WTC11 (cell line): ENCODE measurements at regions not wholly inside any gene's neighbourhood (a gene's known extent, or its start where the extent isn't known, plus 50 kb on each side); places are given as distances from the start of the nearest gene placed in this dataset.

Experiments
- ATAC-seq: fragments of 200-7000 bp; cut with Tn5 transposase; 2 replicates; pipeline ENCODE4 v1.10.0; 2021; ENCODE audit warnings: mild to moderate bottlenecking, moderate library complexity
- CTCF ChIA-PET: fragments of 300-600 bp; sonication (Branson Sonifier 250); formaldehyde crosslinking; loops from one replicate; lab custom pipeline; 2021; ENCODE audit warnings: antibody characterized with exemption; lab: Charles Lee
- POLR2A ChIA-PET: fragments of 350-600 bp; sonication (Branson Sonifier 250); formaldehyde crosslinking; loops from one replicate; lab custom pipeline; 2021; ENCODE audit warnings: antibody characterized with exemption; lab: Charles Lee
- DNase-seq: peaks from one replicate; pipeline ENCODE4 v3.0.0; 2021; ENCODE audit warnings: low spot score
- H3K27ac Mint-ChIP-seq: 2 replicates; pipeline ENCODE4 v1.8.0; 2021; ENCODE audit warnings: mixed read lengths
- H3K27me3 Mint-ChIP-seq: 2 replicates; pipeline ENCODE4 v1.8.0; 2021; ENCODE audit warnings: low read depth, mild to moderate bottlenecking, moderate library complexity, mixed read lengths
- H3K36me3 Mint-ChIP-seq: 2 replicates; pipeline ENCODE4 v1.8.0; 2021; ENCODE audit warnings: mixed read lengths
- H3K4me1 Mint-ChIP-seq: 2 replicates; pipeline ENCODE4 v1.8.0; 2022; ENCODE audit warnings: mixed read lengths
- H3K4me3 Mint-ChIP-seq: 2 replicates; pipeline ENCODE4 v1.8.0; 2021; ENCODE audit warnings: mild to moderate bottlenecking, moderate library complexity, mixed read lengths
- H3K9me3 Mint-ChIP-seq: 2 replicates; pipeline ENCODE4 v1.8.0; 2021; ENCODE audit warnings: mixed read lengths
- AR ChIP-seq: fragments of 250-450 bp; sonication (Bioruptor Pico); IDR thresholded peaks from 2 replicates; pipeline ENCODE4 v1.9.0; 2021; ENCODE audit warnings: mild to moderate bottlenecking
- ATF3 ChIP-seq: sonication (generic); formaldehyde crosslinking; conservative IDR thresholded peaks from 2 replicates; pipeline ENCODE4 v1.8.1; 2022; ENCODE audit warnings: mild to moderate bottlenecking, missing genetic modification reagents
- E2F5 ChIP-seq: sonication (generic); formaldehyde crosslinking; IDR thresholded peaks from 2 replicates; pipeline ENCODE4 v1.8.1; 2022; ENCODE audit warnings: mild to moderate bottlenecking, moderate library complexity, missing genetic modification reagents
- ELF4 ChIP-seq: sonication (generic); formaldehyde crosslinking; IDR thresholded peaks from 2 replicates; pipeline ENCODE4 v1.8.1; 2022; ENCODE audit warnings: low read depth, mild to moderate bottlenecking, moderate library complexity, missing genetic modification reagents
- ERG ChIP-seq: fragments of 250-450 bp; sonication (Bioruptor Pico); IDR thresholded peaks from 2 replicates; pipeline ENCODE4 v1.8.0; 2021; ENCODE audit warnings: mild to moderate bottlenecking
- ETV6 ChIP-seq: sonication (generic); formaldehyde crosslinking; IDR thresholded peaks from 2 replicates; pipeline ENCODE4 v1.8.1; 2022; ENCODE audit warnings: mild to moderate bottlenecking, missing genetic modification reagents
- FOXJ3 ChIP-seq: sonication (generic); formaldehyde crosslinking; IDR thresholded peaks from 2 replicates; pipeline ENCODE4 v1.9.0; 2021; ENCODE audit warnings: missing genetic modification reagents, mild to moderate bottlenecking, borderline replicate concordance
- FOXP1 ChIP-seq: sonication (generic); formaldehyde crosslinking; IDR thresholded peaks from 2 replicates; pipeline ENCODE4 v1.8.0; 2022; ENCODE audit warnings: missing genetic modification reagents, mild to moderate bottlenecking, moderate library complexity, borderline replicate concordance
- GRHL2 ChIP-seq: fragments of 250-450 bp; sonication (Bioruptor Pico); IDR thresholded peaks from 2 replicates; pipeline ENCODE4 v1.8.0; 2022; ENCODE audit warnings: mild to moderate bottlenecking, moderate library complexity; ENCODE audit not compliant: insufficient replicate concordance, severe bottlenecking
- HMGA2 ChIP-seq: fragments of 250-450 bp; sonication (Bioruptor Pico); IDR thresholded peaks from 2 replicates; pipeline ENCODE4 v1.4.0; 2021; ENCODE audit warnings: mild to moderate bottlenecking, moderate library complexity
- HMGXB4 ChIP-seq: sonication (generic); formaldehyde crosslinking; IDR thresholded peaks from 2 replicates; pipeline ENCODE4 v1.8.1; 2023; ENCODE audit warnings: mild to moderate bottlenecking, moderate library complexity, missing genetic modification reagents
- JAZF1 ChIP-seq: fragments of 250-450 bp; sonication (Bioruptor Pico); IDR thresholded peaks from 2 replicates; pipeline ENCODE4 v1.9.0; 2021; ENCODE audit warnings: moderate library complexity, mild to moderate bottlenecking, inconsistent platforms
- MXD4 ChIP-seq: fragments of 250-450 bp; sonication (Bioruptor Pico); IDR thresholded peaks from 2 replicates; pipeline ENCODE4 v1.8.0; 2021; ENCODE audit warnings: mild to moderate bottlenecking, moderate library complexity, borderline replicate concordance
- SOX15 ChIP-seq: fragments of 250-450 bp; sonication (Bioruptor Pico); IDR thresholded peaks from 2 replicates; pipeline ENCODE4 v1.9.0; 2021; ENCODE audit warnings: mild to moderate bottlenecking
- SP1 ChIP-seq: sonication (generic); formaldehyde crosslinking; conservative IDR thresholded peaks from 2 replicates; pipeline ENCODE4 v1.8.1; 2022; ENCODE audit warnings: missing genetic modification reagents
- STAT6 ChIP-seq: sonication (generic); formaldehyde crosslinking; conservative IDR thresholded peaks from 2 replicates; pipeline ENCODE4 v1.8.1; 2023; ENCODE audit warnings: mild to moderate bottlenecking, low read depth, missing genetic modification reagents, moderate library complexity
- ZBTB43 ChIP-seq: sonication (generic); formaldehyde crosslinking; IDR thresholded peaks from 2 replicates; pipeline ENCODE4 v1.8.1; 2023; ENCODE audit warnings: mild to moderate bottlenecking, missing genetic modification reagents
- ZMAT4 ChIP-seq: fragments of 250-450 bp; sonication (Bioruptor Pico); IDR thresholded peaks from 2 replicates; pipeline ENCODE4 v1.9.0; 2021; ENCODE audit warnings: mild to moderate bottlenecking
- ZNF138 ChIP-seq: sonication (generic); formaldehyde crosslinking; conservative IDR thresholded peaks from 2 replicates; pipeline ENCODE4 v1.8.1; 2022; ENCODE audit warnings: mild to moderate bottlenecking, moderate library complexity, missing genetic modification reagents
- ZNF219 ChIP-seq: sonication (generic); formaldehyde crosslinking; IDR thresholded peaks from 2 replicates; pipeline ENCODE4 v1.8.0; 2023; ENCODE audit warnings: missing genetic modification reagents, mild to moderate bottlenecking, borderline replicate concordance

- no peaks in the 10 kb centered on the region for H3K9me3 Mint-ChIP-seq
- no peaks in the 10 kb centered on the region for H3K4me1 Mint-ChIP-seq
- no peaks in the 10 kb centered on the region for H3K36me3 Mint-ChIP-seq
- ATAC-seq (no peak), DNase-seq (no peak)
- no peak overlapping the region for H3K4me3 Mint-ChIP-seq
- TF ChIP-seq HMGXB4 (CRISPR knock-in tag) (no peak), HMGA2 (CRISPR knock-in tag) (no peak)
- no peak overlapping the region for H3K27ac Mint-ChIP-seq
- no peaks in the 10 kb centered on the region for H3K27me3 Mint-ChIP-seq
- ChIA-PET CTCF (no interaction called here), POLR2A (no interaction called here)
Observed at GRCh38 chr1:30186586-30186985, 536.8 kb downstream of the MATN1 start.

- Mint-ChIP-seq H3K4me3 (no peak overlapping the region), H3K4me1 (no peaks in the 10 kb centered on the region), H3K27me3 (no peaks in the 10 kb centered on the region), H3K36me3 (no peaks in the 10 kb centered on the region), H3K27ac (no peak overlapping the region), H3K9me3 (no peaks in the 10 kb centered on the region)
- CTCF ChIA-PET, result no interaction called here
- DNase-seq, result no peak
- TF ChIP-seq ZNF219 (no peak), FOXP1 (CRISPR knock-in tag) (no peak), ELF4 (CRISPR knock-in tag) (no peak), FOXJ3 (no peak), JAZF1 (CRISPR knock-in tag) (no peak), ZNF138 (CRISPR knock-in tag) (no peak), ETV6 (CRISPR knock-in tag) (no peak), AR (CRISPR knock-in tag) (no peak), ZBTB43 (no peak), E2F5 (CRISPR knock-in tag) (no peak), GRHL2 (CRISPR knock-in tag) (no peak), SOX15 (no peak), ATF3 (CRISPR knock-in tag) (no peak), STAT6 (CRISPR knock-in tag) (no peak), ZMAT4 (CRISPR knock-in tag) (no peak), SP1 (CRISPR knock-in tag) (no peak), HMGXB4 (CRISPR knock-in tag) (no peak), ERG (CRISPR knock-in tag) (no peak), MXD4 (CRISPR knock-in tag) (no peak)
- POLR2A ChIA-PET, result no interaction called here
- no peak; the same call in 1 of the 2 replicates for ATAC-seq
Observed at GRCh38 chr1:30185809-30186208, 537.6 kb downstream of the MATN1 start.
